Ovary (tissue), 3 donors: ENCODE measurements at regions not wholly inside any gene's neighbourhood (a gene's known extent, or its start where the extent isn't known, plus 50 kb on each side); places are given as distances from the start of the nearest gene placed in this dataset.

ENCODE experiments used
- CTCF ChIP-seq, 3 donors: fragments of 450-650 bp in 2 of 3; fragments of 200-600 bp in 1 of 3; IDR thresholded peaks; one replicate each; pipeline versions ENCODE4 v1.5.1 to v1.8.0; 2016 to 2022; ENCODE audit warnings: antibody characterized with exemption in 3 of 3, mild to moderate bottlenecking in 1 of 3
- EP300 ChIP-seq: sonication (generic); formaldehyde crosslinking; IDR thresholded peaks from one replicate; pipeline ENCODE4 v1.6.1; 2017; ENCODE audit warnings: antibody characterized with exemption
- POLR2A ChIP-seq: fragments of 450-650 bp; IDR thresholded peaks from one replicate; pipeline ENCODE4 v1.6.1; 2017; ENCODE audit warnings: antibody characterized with exemption, mild to moderate bottlenecking, moderate library complexity
- donor health status: DM: no; HTN: no; CAD: no.

GRCh38 chr10:84798312-84798711 is 469.9 kb downstream of the CCSER2 start:
- TF ChIP-seq CTCF (IDR thresholded peaks at IDR 0.05) (no peak), POLR2A (no peak), EP300 (no peak)
